Naive B cell (primary cell): ENCODE measurements at regions not wholly inside any gene's neighbourhood (a gene's known extent, or its start where the extent isn't known, plus 50 kb on each side); places are given as distances from the start of the nearest gene placed in this dataset.
"Not testable (repeated sequence)": the region's sequence is repeated elsewhere in the genome, so short reads cannot be mapped to it uniquely, and the experiment has no call there.

ENCODE experiments used
- ATAC-seq, 2 donors: fragments of 150-1000 bp; cut with Tn5 transposase; 2 replicates each; pipeline ENCODE4 v1.10.0; 2021; ENCODE audit warnings: low read depth in 2 of 2, mild to moderate bottlenecking in 2 of 2, moderate library complexity in 2 of 2
- DNase-seq: peaks from one replicate; pipeline ENCODE4 v3.0.0; 2022
- H3K27ac Mint-ChIP-seq, 6 donors: one replicate each; pipeline ENCODE4 v1.8.0; 2020 to 2022; ENCODE audit warnings: mild to moderate bottlenecking in 6 of 6, mixed read lengths in 6 of 6, moderate library complexity in 5 of 6, inconsistent platforms in 2 of 6
- H3K27me3 Mint-ChIP-seq, 3 donors: one replicate each; pipeline ENCODE4 v1.8.0; 2021 to 2022; ENCODE audit warnings: mixed read lengths in 3 of 3, mild to moderate bottlenecking in 1 of 3
- H3K36me3 Mint-ChIP-seq, 2 donors: one replicate each; pipeline ENCODE4 v1.8.0; 2020 to 2022; ENCODE audit warnings: mixed read lengths in 2 of 2, inconsistent platforms in 1 of 2, mild to moderate bottlenecking in 1 of 2
- H3K4me1 Mint-ChIP-seq, 3 donors: one replicate each; pipeline ENCODE4 v1.8.0; 2020 to 2022; ENCODE audit warnings: mixed read lengths in 3 of 3, inconsistent platforms in 1 of 3, mild to moderate bottlenecking in 1 of 3, moderate library complexity in 1 of 3
- H3K4me3 Mint-ChIP-seq, 8 donors: one replicate each; pipeline ENCODE4 v1.8.0; 2020 to 2022; ENCODE audit warnings: mild to moderate bottlenecking in 8 of 8, mixed read lengths in 8 of 8, moderate library complexity in 8 of 8, inconsistent platforms in 2 of 8
- H3K9me3 Mint-ChIP-seq, 7 donors: one replicate each; pipeline ENCODE4 v1.8.0; 2020 to 2022; ENCODE audit warnings: mixed read lengths in 7 of 7, mild to moderate bottlenecking in 5 of 7, inconsistent platforms in 2 of 7, moderate library complexity in 1 of 7

DNA sequence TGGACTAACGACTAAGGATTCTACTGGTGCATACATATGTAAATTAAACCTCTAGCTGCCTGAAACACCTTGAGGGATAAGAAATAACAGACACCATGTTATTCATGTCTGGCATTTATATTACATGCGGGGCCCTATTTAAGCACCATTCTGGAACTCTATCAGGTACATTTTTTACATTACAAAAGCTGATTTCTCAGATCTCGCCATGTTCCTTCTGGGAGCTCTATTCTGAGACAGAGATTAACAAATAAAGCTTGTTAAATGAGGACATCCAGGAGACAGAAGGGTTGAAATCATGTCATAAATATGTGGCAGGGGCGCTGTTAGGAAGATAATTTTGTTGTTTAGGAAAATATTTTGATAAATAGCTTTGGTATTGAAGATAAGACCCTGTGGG lies 93.4 kb upstream of the SLIT3 start:
- H3K9me3 Mint-ChIP-seq = peaks cover 5 to 21% (median 10%) of the 10 kb centered on the region in 7 donors
- no peaks in the 10 kb centered on the region for H3K4me1 Mint-ChIP-seq
- H3K27ac Mint-ChIP-seq = no peak overlapping the region
- ATAC-seq = no peak
- peaks cover 4 to 7% of the 10 kb centered on the region in 2 donors for H3K36me3 Mint-ChIP-seq
- no peak overlapping the region for H3K4me3 Mint-ChIP-seq
- no peak for DNase-seq
- peaks cover 0 to 3% (median 0%) of the 10 kb centered on the region in 3 donors for H3K27me3 Mint-ChIP-seq

DNA sequence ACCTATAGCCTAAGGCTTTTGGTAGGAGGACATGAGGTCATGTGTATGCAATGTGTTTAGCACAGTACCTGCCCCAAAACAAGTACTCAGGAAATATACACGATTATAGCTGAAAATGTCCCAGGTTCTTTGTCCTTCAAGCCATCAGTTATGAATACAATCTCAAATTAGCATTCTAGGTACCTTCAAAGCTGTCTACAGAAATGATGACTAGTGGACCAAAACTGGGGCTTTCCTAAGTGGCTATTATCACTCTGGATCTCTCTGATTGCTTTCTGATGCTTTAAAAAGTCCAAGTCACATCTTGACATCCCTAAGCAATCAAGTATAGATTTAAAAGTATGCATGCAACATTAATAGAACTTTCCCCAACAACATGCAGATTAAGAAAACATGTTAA lies 93.0 kb upstream of the SLIT3 start:
- no peak for ATAC-seq
- H3K9me3 Mint-ChIP-seq = peaks cover 5 to 21% (median 10%) of the 10 kb centered on the region in 7 donors

DNA sequence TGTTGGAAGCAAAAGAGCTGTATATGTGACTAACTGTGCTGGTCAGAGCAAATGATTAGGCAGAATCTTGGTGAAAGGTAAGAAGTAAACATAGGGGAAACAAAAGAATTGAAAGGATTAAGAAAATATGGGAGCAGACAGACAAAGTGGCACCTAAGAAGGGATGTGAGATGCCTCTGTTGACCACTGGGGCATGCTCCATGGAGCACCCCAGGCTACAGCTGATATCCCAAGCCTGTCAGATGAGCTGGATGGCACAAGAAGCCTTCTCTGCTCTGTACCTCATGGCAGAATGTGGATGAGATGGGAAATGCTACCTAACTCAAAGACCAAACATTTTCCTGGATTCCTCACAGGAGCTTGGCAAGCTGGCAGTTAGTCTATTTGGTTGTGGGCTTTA lies 89.3 kb upstream of the SLIT3 start:
- ATAC-seq (no peak), DNase-seq (no peak)
- Mint-ChIP-seq H3K4me1 (no peaks in the 10 kb centered on the region), H3K27me3 (no peaks in the 10 kb centered on the region), H3K36me3 (no peaks in the 10 kb centered on the region), H3K4me3 (no peak overlapping the region), H3K9me3 (peaks cover 0 to 10% (median 5%) of the 10 kb centered on the region in 7 donors), H3K27ac (no peak overlapping the region)

More for the DNA sequence above, 93.0 kb upstream of the SLIT3 start:
- DNase-seq = no peak
- Mint-ChIP-seq H3K27ac (no peak overlapping the region), H3K4me3 (no peak overlapping the region), H3K36me3 (peaks cover 4 to 7% of the 10 kb centered on the region in 2 donors), H3K4me1 (no peaks in the 10 kb centered on the region), H3K27me3 (peaks cover 0 to 3% (median 0%) of the 10 kb centered on the region in 3 donors)

DNA sequence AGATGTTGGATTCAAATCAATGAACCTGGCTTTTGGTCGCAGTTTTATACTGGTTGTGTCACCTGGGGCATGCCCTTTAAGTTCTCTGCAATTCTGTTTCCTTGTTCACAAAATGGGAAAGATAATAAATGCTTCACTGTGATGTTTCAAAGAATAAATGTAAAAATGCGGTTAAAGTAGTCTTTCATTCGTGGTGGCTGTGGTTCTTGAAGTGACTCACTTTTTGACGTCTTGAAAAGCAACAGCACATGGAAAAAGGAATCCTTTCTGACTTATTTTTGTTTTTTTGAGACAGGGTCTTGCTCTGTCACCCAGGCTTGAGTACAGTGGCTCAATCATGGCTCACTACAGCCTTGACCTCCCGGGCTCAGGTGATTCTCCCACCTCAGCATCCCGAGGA lies 88.4 kb upstream of the SLIT3 start:
- H3K27me3 Mint-ChIP-seq = no peaks in the 10 kb centered on the region
- no peak overlapping the region for H3K4me3 Mint-ChIP-seq
- H3K36me3 Mint-ChIP-seq = no peaks in the 10 kb centered on the region
- DNase-seq (no peak), ATAC-seq (no peak)
- no peaks in the 10 kb centered on the region for H3K4me1 Mint-ChIP-seq
- no peak overlapping the region for H3K27ac Mint-ChIP-seq
- peaks cover 0 to 8% (median 4%) of the 10 kb centered on the region in 7 donors for H3K9me3 Mint-ChIP-seq

DNA sequence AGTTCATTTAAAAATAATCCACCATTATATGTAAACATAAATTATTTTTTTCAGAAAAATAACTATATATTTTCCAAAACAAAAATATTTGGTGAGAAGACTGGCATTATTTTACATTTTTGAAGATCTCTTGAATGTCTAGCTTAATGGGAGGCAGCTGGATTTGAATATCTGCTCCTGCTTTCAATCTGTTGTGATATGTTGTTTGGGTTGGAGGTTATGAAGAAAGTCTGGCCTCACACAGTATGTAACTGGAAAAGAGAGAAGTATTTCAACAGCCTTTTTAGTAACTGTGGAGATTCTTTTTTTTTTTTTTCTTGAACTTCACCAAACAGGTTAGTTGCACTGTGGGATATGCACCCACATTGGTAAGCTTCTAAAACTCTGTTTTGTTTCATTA lies 84.7 kb upstream of the SLIT3 start:
- ATAC-seq (no peak), DNase-seq (no peak)
- peaks cover 0 to 17% (median 8%) of the 10 kb centered on the region in 7 donors for H3K9me3 Mint-ChIP-seq
- no peaks in the 10 kb centered on the region for H3K36me3 Mint-ChIP-seq
- H3K4me1 Mint-ChIP-seq = no peaks in the 10 kb centered on the region
- H3K27ac Mint-ChIP-seq = no peak overlapping the region
- peaks cover 0 to 3% (median 0%) of the 10 kb centered on the region in 3 donors for H3K27me3 Mint-ChIP-seq
- H3K4me3 Mint-ChIP-seq = no peak overlapping the region

DNA sequence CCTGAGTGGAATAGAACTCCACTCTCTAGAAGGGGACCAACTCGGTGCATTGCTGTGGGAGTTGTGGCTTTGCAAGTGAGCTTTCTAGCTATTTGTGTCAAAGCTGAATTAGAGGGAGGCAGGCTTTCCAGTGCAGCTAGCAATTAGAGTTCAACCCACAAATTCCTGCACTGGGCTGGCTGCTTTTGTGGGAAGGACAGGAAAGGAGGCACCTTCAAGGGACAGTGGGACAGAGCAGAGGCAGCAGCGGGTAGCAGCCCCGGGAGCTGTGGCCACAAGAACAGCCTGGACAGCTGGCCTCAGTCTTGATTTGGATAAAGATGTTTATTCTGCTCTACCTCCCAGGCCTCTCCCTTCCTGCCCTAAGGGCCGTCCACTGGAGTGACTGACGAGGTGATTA lies 83.7 kb upstream of the SLIT3 start:
- H3K27ac Mint-ChIP-seq = no peak overlapping the region
- peaks cover 0 to 3% (median 0%) of the 10 kb centered on the region in 3 donors for H3K27me3 Mint-ChIP-seq
- H3K9me3 Mint-ChIP-seq = peaks cover 0 to 23% (median 11%) of the 10 kb centered on the region in 7 donors
- DNase-seq = no peak
- H3K36me3 Mint-ChIP-seq = no peaks in the 10 kb centered on the region
- no peak for ATAC-seq
- no peak overlapping the region for H3K4me3 Mint-ChIP-seq
- no peaks in the 10 kb centered on the region for H3K4me1 Mint-ChIP-seq

DNA sequence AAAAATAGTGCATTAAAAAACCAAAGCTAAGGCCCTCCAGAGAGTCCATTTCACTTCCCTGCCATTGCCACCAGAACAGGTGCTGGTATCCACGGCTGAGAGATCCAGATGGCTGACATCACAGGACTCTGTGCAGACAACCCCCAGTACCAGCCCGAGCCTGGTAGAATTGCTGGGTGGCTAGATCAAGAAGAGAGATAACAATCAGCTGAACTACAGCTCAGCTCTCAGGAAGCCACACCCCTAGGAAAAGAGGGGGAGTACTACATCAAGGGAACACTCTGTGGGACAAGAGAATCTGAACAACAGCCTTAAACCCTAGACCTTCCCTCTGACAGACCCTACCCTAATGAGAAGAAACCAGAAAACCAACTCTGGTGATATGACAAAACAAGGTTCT lies 73.8 kb upstream of the SLIT3 start:
- ATAC-seq = no peak

DNA sequence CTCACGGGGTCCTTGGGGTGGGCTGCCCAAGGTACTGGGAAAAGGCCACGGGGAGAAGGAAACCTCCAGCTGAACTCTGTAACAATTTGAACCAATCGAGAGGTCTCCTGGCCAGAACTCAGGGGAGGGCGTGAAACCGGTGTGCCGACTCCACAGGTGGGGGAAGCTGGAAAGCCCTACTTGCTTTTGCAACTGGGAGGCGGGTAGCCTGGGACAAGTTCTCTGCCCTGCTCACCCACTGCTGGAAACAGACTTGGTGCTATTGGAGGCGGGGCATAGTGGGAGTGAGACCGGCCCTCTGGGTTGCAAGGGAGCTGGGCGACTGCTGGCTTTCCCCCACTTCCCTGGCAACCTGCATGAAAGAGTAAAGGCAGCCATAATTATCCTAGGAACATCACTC lies 73.2 kb upstream of the SLIT3 start:
- DNase-seq (no peak), ATAC-seq (no peak)
- Mint-ChIP-seq H3K4me3 (no peak overlapping the region), H3K36me3 (peaks cover 0 to under 1% of the 10 kb centered on the region in 2 donors), H3K27ac (no peak overlapping the region), H3K4me1 (no peaks in the 10 kb centered on the region), H3K27me3 (peaks cover under 1 to 4% (median 4%) of the 10 kb centered on the region in 3 donors), H3K9me3 (peaks cover 5 to 36% (median 11%) of the 10 kb centered on the region in 7 donors)

More for the DNA sequence above, 73.8 kb upstream of the SLIT3 start:
- Mint-ChIP-seq H3K27me3 (peaks cover 0 to 4% (median 0%) of the 10 kb centered on the region in 3 donors), H3K9me3 (peaks cover 1 to 31% (median 11%) of the 10 kb centered on the region in 7 donors), H3K4me1 (no peaks in the 10 kb centered on the region), H3K4me3 (no peak overlapping the region), H3K27ac (no peak overlapping the region), H3K36me3 (no peaks in the 10 kb centered on the region)
- DNase-seq = no peak

DNA sequence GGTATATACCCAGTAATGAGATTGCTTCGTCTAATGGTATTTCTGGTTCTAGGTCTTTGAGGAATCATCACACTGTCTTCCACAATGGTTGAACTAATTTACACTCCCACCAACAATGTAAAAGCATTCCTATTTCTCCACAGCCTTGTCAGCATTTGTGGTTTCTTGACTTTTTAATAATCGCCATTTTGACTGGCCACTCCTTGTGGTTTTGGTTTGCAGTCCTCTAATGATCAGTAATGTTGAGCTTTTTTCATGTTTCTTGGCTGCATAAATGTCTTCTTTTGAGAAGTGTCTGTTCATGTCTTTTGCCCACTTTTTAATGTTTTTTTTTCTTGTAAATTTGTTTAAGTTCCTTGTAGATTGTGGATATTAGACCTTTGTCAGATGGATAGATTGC lies 70.9 kb upstream of the SLIT3 start:
- not testable (repeated sequence) for DNase-seq, ATAC-seq, H3K27ac Mint-ChIP-seq, H3K36me3 Mint-ChIP-seq, H3K4me1 Mint-ChIP-seq, H3K4me3 Mint-ChIP-seq, H3K27me3 Mint-ChIP-seq
- H3K9me3 Mint-ChIP-seq = peaks cover 4 to 20% (median 11%) of the 10 kb centered on the region in 7 donors

DNA sequence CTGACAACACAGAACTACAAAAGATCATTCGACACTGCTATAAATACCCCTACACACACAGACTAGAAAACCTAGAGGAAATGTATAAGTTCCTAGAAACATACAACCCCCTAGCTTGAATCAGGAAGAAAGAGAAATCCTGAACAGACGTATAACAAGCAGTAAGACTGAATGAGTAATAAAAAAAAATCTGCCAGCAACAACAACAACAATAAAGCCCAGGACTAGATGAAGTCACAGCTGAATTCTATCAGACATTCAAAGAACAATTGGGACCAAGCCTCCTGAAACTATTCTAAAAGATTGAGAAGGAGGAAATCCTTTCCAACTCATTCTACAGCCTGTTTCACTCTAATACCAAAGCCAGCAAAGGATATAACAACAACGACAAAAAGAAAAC lies 68.2 kb upstream of the SLIT3 start:
- Mint-ChIP-seq H3K27ac (no peak overlapping the region), H3K4me3 (no peak overlapping the region), H3K9me3 (peaks cover 5 to 24% (median 9%) of the 10 kb centered on the region in 7 donors), H3K36me3 (peaks cover 0 to 7% of the 10 kb centered on the region in 2 donors), H3K4me1 (no peaks in the 10 kb centered on the region), H3K27me3 (peaks cover 4 to 18% (median 13%) of the 10 kb centered on the region in 3 donors)
- DNase-seq (no peak), ATAC-seq (no peak)

DNA sequence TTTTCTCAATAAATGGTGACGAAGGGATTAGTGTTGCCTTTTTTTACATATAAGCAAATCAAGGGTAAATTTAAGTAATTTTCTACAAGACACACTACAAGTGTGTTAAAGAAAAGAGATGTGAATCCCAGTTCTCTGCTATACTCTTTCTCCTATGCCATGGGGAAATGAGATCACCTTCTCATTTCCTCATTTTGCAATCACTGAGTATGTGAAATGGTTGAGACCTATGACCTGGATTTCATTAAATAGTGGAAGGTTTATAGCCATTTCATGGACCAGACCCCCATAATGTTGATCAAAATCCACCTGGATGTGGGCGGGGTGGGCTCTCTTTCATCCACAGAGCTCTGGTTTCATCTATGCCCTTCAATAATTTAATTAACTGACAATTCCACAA lies 66.9 kb upstream of the SLIT3 start:
- Mint-ChIP-seq H3K27ac (no peak overlapping the region), H3K9me3 (peaks cover 5 to 20% (median 11%) of the 10 kb centered on the region in 7 donors), H3K27me3 (peaks cover 4 to 18% (median 13%) of the 10 kb centered on the region in 3 donors), H3K4me1 (no peaks in the 10 kb centered on the region), H3K4me3 (no peak overlapping the region), H3K36me3 (peaks cover 0 to 7% of the 10 kb centered on the region in 2 donors)
- no peak for ATAC-seq
- no peak for DNase-seq

DNA sequence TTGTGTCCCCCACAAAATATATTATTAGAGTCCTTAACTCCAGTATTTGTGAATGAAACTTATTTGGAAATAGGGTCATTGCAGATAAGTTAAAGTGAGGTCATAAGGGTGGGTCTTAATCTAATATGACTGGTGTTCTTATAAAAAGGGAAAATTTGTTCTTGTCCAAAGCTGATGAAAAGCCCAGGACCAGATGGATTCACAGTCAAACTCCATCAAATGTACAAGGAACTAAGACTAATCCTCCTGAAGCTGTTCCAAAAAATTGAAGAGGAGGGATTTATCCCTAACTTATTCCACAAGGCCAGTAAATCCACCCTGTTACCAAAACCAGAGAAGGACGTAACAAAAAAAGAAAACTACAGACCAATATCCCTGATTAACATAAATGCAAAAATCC lies 56.4 kb upstream of the SLIT3 start:
- peaks cover 0 to 4% (median 0%) of the 10 kb centered on the region in 7 donors for H3K9me3 Mint-ChIP-seq
- H3K4me3 Mint-ChIP-seq = no peak overlapping the region
- ATAC-seq (no peak), DNase-seq (no peak)
- H3K27ac Mint-ChIP-seq = no peak overlapping the region
- peaks cover 0 to 5% (median 4%) of the 10 kb centered on the region in 3 donors for H3K27me3 Mint-ChIP-seq
- no peaks in the 10 kb centered on the region for H3K36me3 Mint-ChIP-seq
- H3K4me1 Mint-ChIP-seq = no peaks in the 10 kb centered on the region

DNA sequence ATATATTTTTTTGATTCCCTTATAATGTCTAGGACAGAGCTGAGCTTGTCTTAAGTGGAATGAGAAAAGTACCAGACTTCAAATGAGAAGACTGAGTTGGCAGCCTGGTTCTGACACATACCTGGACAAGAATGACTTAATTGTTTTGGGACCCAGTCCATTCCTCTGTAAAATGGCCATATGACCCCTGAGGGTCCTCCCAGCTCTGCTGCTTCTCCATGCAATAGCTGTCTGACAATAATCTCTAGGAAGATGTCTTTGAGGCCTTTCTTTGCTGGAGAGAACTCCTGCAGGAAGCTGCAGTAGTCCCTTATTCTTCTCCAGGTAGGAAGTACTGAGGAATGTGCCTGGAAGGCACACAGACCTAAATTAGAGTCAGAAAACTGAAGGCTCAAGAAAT lies 55.9 kb upstream of the SLIT3 start:
- ATAC-seq (no peak), DNase-seq (no peak)
- H3K27me3 Mint-ChIP-seq = peaks cover 0 to 5% (median 4%) of the 10 kb centered on the region in 3 donors
- no peaks in the 10 kb centered on the region for H3K4me1 Mint-ChIP-seq
- no peaks in the 10 kb centered on the region for H3K36me3 Mint-ChIP-seq
- no peak overlapping the region for H3K27ac Mint-ChIP-seq
- H3K9me3 Mint-ChIP-seq = peaks cover 0 to 4% (median 0%) of the 10 kb centered on the region in 7 donors
- no peak overlapping the region for H3K4me3 Mint-ChIP-seq

DNA sequence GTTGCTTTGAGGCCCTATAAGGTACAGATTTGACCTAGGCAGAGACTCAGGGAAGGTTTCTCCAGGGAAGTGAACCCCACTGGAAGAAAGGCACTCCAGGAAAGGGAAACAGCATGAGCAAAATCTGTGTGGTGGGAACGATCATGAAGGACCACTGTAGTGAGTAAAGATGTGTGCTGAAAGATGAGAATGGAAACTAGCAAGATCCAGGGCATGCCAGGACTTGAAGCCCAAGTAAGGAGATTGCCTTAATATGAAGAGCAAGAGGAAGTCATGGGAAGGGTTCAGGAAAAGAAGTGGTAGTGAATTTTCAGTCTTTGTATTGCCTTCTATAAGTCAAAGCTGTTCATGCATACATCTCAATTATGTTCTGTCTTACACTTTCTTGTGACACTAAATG lies 55.2 kb upstream of the SLIT3 start:
- H3K4me1 Mint-ChIP-seq = no peaks in the 10 kb centered on the region
- ATAC-seq (no peak), DNase-seq (no peak)
- H3K36me3 Mint-ChIP-seq = no peaks in the 10 kb centered on the region
- H3K4me3 Mint-ChIP-seq = no peak overlapping the region
- peak overlapping the region in 1 of 6 donors; percentile 9 for H3K27ac Mint-ChIP-seq
- peaks cover 0 to 4% (median 0%) of the 10 kb centered on the region in 7 donors for H3K9me3 Mint-ChIP-seq
- H3K27me3 Mint-ChIP-seq = peaks cover 0 to 5% (median 4%) of the 10 kb centered on the region in 3 donors

DNA sequence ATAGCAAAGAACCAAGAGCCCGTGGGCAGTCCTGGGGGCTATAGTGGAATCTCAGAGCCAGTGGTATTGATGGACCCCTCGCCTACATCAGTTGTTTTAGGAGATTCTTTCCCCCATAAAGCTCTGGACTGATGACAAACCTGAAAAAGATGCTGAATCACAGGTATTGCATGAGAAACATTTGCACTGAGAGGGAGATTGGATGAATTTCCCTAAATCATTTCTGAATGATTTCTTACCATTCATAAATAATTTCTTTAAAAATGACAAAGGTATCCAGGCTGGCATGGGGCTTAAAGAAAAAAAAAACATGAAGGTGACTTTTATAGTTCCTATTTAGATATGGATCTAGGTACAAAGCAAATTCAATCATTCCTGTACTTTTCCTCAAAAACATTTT lies 54.0 kb upstream of the SLIT3 start:
- Mint-ChIP-seq H3K36me3 (no peaks in the 10 kb centered on the region), H3K9me3 (peaks cover 0 to 4% (median under 1%) of the 10 kb centered on the region in 7 donors), H3K4me3 (no peak overlapping the region), H3K27me3 (peaks cover 0 to 5% (median 4%) of the 10 kb centered on the region in 3 donors), H3K4me1 (no peaks in the 10 kb centered on the region), H3K27ac (no peak overlapping the region)
- no peak for ATAC-seq
- no peak for DNase-seq
